Hematopoietic multipotent progenitor cell (in vitro differentiated cells): ENCODE measurements at regions not wholly inside any gene's neighbourhood (a gene's known extent, or its start where the extent isn't known, plus 50 kb on each side); places are given as distances from the start of the nearest gene placed in this dataset.

Source experiments
- DNase-seq, 3 donors: peaks; one replicate each; pipeline ENCODE4 v3.0.0-alpha.2; 2011 to 2015; ENCODE audit warnings: low read depth in 2 of 3, low spot score in 2 of 3

DNA sequence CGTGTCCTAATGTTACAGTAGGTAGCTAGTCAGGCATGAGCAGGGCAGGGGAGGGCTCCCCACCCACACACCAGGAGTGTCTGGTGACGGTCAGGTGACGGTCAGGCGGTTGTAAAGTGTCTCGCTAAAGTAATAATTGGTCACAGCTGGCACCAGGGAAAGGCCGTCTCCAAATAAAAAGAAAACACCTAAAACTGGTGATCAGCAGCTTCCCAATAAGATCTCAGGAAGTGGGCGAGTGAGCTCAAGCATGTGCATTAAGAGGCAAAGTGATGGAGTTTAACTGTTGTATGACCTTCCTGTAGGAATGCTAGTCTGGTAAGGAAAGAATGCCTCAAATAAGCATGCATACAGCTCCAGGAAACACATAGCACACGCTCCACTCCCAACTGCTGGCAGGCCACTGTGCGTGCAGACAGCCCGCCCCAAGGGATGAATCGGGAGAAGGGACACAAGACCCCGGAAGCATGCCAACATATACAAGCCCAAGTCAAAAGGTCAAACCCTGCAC, 177.1 kb downstream of the RNF144A start:
- DNase-seq = no peak

DNA sequence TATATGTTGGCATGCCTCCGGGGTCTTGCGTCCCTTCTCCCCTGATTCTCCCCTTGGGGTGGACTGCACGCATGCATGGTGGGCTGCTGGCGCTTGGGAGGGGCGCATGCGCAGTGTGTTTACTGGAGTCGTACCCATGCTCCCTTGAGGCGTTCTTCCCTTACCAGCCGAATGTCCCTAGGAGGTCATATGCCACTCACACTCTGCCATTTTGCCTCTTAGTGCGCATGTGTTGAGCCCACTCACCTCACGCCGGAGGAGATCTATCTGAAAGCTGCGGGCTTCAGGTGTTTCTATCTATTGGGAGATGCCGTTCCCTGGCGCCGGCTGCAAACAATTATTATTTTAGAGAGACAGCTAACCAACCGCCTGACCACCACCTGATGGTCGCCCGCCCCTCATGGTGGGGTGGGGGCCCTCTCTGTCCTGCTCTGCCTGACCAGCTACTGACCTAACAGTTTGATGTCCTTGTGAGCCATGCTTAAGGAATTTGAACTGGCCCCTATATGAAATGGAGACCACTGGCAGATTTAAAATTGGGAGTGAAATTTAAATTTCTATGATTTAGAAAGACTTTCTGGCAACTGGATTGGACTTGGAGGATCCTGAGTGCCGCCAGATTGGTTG, 179.6 kb downstream of the RNF144A start:
- peak in 1 of 3 donors; percentile 4 for DNase-seq

DNA sequence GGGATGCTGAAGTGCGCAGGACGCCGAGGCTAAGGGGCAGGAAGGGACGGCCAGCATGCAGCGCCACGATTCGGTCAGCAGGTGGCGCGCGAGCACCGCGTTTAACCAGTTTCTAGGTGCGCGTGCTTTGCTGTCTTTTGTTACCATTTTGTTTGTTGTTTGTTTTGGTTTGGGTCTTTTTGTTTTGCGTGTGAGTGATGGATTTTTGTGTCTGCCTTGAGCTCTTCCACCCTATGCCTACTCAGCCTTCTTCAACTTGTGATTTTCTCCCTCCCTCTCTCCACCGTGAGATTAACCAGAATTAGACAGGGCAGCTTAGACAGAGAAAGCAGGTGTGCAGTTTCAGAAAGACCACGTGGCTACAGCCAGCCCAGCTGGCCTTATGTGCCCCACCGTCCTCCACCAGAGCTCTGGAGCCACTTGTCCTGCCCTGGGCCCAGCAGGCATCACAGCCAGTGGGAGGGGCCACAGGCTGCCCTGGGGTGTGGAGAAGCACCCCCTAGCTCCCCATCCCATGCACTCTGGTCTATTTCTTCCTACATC, 180.2 kb downstream of the RNF144A start:
- peak; percentile 60 to 77 (median 63) for DNase-seq

- no peak for DNase-seq
Observed at GRCh38 chr2:7098816-7099215, 181.6 kb downstream of the RNF144A start.

DNA sequence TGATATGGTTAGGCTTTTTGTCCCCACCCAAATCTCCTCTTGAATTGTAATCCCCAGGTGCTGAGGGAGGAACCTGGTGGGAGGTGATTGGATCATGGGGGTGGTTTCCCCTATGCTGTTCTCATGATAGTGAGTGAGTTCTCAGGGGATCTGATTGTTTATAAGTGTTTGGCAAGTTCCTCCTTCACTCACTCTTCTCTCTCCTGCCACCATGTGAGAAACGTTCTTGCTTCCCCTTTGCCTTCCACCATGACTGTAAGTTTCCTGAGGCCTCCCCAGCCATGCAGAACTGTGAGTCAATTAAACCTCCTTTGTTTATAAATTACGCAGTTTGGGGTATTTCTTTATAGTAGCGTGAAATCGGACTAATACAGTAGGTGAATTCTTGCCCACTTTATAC, 182.5 kb downstream of the RNF144A start:
- DNase-seq = peak in 1 of 3 donors; percentile 6

- no peak for DNase-seq
Observed at GRCh38 chr2:7102826-7103225, 185.6 kb downstream of the RNF144A start.

- DNase-seq = no peak
Observed at GRCh38 chr2:7108792-7109532, 191.8 kb downstream of the RNF144A start.

DNA sequence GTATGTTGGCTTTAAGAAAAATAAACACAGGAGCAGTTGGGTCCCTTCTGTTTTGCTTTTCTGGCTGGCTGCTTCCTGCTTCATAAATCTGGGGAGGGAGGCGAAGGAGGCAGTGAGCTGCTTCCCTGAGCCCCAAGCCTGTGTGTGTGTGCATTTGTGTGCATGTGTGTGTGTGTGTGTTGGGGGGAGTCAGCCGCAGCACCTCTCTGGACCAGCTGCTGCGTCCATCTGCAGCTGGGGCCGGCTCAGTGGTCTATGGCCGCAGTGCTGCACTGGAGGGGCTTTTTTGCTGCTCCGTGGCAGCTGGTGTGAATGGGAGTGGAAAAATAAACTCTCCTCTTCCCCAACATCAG, 192.3 kb downstream of the RNF144A start:
- no peak for DNase-seq

DNA sequence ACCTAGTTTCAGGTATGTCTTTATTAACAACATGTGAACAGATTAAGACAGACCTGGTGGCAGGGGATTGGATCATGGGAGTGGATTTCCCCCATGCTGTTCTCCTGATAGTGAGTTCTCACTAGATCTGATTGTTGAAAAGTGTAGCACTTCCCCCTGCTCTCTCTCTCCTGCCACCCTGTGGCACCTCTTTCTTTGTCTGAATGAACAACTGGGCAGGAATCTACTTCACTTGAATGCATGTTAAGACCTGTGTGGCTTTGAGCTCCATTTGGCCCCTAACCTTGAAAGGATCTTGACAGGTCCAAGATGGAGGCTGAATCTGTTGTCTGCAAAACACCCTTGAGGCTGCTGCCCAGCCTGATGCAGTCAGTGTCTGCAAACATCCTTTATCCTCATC, 194.4 kb downstream of the RNF144A start:
- DNase-seq = peak in 2 of 3 donors; percentile 27 to 47

DNA sequence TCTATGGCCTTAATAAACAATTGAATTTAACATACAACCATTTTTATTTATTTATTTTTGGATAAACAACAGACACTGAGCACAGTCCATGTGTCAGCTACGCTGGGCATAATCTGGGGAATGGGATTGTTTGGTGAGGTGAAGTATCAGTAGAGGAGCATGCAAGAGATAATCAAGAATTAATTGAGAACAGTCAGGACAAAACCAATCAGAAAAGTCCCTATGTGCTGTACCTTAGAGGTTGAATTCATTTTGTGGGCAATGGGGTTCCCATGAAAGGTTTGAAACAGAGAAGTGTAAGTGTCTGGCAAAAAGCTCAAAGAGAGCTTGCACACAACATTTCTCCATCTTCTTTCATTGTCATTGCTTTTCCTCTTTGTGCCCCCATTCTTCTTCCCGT, 198.2 kb downstream of the RNF144A start:
- no peak for DNase-seq

DNA sequence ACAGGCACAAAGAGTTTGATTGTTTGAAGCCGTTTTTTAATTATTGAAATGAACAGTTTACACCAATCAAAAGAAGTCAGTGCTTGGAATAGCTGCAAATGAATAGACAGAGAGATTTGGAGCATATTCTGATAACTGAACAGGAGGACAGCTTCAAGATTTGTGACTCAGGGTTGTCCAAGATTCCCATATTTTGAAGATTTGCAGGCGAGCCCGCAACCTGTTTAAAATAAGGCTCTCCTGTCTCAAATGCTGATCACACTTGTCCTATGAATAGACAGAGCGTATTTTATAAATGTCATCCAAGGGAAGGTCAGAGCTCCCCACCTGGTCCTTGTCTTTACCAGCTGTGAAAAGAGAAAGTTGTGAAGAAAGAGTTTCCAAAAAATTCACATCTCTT, 198.7 kb downstream of the RNF144A start:
- no peak for DNase-seq

DNA sequence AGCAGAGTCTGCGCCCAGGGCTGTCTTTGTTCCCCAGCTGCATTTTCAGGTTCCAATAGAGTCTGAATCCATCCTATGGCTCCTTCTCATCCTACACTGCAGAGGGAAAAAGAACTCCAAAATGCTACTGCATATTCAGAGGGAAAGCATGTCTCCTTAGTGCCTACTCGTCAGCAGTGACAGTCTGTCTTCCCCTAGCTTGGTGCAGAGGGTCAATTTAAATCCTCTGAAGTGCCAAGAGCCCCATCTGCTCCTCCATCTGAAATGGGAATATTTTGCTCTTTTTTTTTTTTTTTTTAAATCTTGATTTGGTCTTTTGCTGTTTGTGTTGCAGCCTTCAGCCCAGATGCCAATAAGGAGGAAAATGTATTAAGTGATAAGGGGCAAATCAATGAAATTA, 199.3 kb downstream of the RNF144A start:
- no peak for DNase-seq

- DNase-seq = no peak
Observed at GRCh38 chr2:7117076-7117475, 199.9 kb downstream of the RNF144A start.

DNA sequence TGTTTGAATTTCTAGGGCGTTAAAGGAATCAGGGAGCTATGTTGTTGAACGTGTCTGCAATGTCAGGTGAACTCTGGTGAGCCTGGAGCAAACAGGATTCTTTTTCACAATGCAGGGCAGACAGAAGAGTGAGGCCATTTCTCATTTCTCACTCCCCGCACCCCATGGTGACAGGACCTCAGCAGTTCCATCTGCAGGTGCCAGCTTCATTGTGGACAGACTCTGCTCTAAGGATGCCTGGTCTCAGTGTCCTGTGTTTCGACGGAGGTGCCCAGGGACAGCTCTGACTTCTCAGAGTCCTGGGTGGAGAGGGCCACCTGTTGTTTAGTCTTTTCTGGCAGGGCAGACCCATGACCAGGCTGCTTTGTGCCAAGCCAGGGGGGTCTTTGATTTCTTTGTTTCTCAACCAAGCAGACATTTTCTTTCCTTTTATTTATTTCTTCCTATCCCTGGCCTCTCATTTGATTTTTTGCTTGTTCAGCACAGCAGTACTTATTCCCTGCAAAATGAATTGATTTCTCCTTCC, 201.5 kb downstream of the RNF144A start:
- no peak for DNase-seq

DNA sequence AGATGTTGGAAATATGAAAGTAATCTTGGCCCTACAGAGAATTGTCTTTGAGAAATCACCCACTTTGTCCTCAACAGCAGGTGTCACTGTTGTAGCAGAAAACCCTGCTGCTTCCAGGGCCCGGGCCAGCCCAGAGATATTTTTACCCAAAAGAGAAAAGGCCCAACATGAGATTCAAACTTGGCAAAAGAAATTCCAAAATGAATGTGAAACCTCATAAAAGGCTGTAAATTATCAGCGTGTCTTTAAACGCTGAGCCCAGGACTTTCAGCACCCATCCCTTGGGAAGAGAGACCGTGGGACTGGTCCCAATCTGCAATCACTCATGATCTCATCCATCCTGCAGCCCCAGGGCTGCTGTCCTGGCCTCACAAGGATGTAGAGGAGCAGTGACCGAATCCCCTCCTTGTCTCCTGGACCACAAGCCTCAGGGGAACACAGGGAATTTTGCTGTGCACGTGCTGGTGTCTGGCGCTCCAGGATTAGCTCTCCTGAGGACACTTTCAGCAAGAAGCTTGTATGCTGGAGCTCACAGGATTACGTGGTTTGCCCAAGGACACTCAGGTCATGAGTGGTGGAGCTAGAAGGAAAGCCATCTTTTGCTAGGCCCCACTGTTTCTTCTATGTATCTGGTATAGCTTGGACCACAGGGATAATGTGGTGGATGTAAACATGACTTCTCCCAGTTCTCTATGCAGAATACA, 202.1 kb downstream of the RNF144A start:
- peak in 2 of 3 donors; percentile 29 to 53 for DNase-seq

- no peak for DNase-seq
Observed at GRCh38 chr2:7121851-7122250, 204.6 kb downstream of the RNF144A start.

DNA sequence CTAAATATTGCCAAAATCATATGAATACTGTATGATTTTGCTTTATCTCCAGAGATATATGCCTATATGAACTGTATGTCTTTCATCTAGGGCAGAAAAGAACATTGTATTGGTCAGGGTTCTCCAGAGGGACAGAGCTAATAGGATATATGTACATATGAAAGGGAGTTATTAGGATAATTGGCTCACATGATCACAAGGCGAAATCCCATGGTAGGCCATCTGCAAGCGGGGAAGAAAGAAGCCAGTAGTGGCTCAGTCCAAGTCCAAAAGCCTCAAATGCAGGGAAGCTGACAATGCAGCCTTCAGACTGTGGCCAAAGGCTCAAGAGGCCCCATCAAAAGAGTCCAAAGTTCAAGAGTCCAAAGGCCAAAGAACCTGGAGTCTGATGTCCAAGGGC, 209.9 kb downstream of the RNF144A start:
- DNase-seq = no peak

GRCh38 chr2:7127687-7128086, 210.5 kb downstream of the RNF144A start:
- DNase-seq = no peak

GRCh38 chr2:7131261-7131660, 214.0 kb downstream of the RNF144A start:
- no peak for DNase-seq

- no peak for DNase-seq
Observed at GRCh38 chr2:7132753-7133152, 215.5 kb downstream of the RNF144A start.

DNA sequence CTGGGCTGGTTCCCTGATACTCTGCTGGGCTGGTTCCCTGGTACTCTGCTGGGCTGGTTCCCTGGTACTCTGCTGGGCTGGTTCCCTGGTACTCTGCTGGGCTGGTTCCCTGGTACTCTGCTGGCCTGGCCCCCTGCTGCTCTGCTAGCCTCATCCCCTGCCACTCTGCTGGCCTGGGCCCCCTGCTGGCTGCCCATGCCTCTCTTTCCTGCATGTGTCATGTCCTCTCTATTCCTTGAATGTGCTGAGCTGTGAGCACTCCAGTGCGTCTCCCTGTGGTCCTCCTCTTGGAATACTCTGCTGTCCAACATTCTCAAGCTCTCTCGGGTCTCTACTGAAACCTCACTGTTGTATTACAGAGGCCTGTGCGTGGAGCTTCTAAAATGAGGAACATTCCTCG, 216.3 kb downstream of the RNF144A start:
- no peak for DNase-seq
